ENCODE measurements at regions not wholly inside any gene's neighbourhood (a gene's known extent, or its start where the extent isn't known, plus 50 kb on each side); places are given as distances from the start of the nearest gene placed in this dataset.

- Histone ChIP-seq H3K36me3 (replicated peaks; ENCODE audit: low read depth, low read length) (no peaks in the 10 kb centered on the region), H3K79me2 (ENCODE audit: low read length) (no peaks in the 10 kb centered on the region), H3K27me3 (ENCODE audit: low read depth, low read length) (no peaks in the 10 kb centered on the region), H3K4me3 (ENCODE audit: low read length) (no peak overlapping the region), H3K9ac (ENCODE audit: low read length) (no peak overlapping the region), H3K27ac (ENCODE audit: low read length) (no peak overlapping the region), H3K4me2 (ENCODE audit: low read length) (no peak overlapping the region), H2AFZ (ENCODE audit: low read depth, low read length) (no peak overlapping the region), H3K9me3 (ENCODE audit: insufficient read depth, low read length) (no peaks in the 10 kb centered on the region), H4K20me1 (ENCODE audit: insufficient read depth, low read length) (no peaks in the 10 kb centered on the region), H3K4me1 (ENCODE audit: low read length) (peaks cover 7% of the 10 kb centered on the region)
- TF ChIP-seq EZH2phosphoT487 (IDR thresholded peaks at IDR 0.05; ENCODE audit: low read depth) (no peak), CTCF (IDR thresholded peaks at IDR 0.05; ENCODE audit: low read depth, low read length) (no peak)
Observed at GRCh38 chr11:71118671-71119250, 133.6 kb downstream of the SHANK2 start.

- Histone ChIP-seq H3K79me2 (ENCODE audit: low read length) (no peaks in the 10 kb centered on the region), H3K4me3 (ENCODE audit: low read length) (no peak overlapping the region), H4K20me1 (ENCODE audit: insufficient read depth, low read length) (no peaks in the 10 kb centered on the region), H3K9ac (ENCODE audit: low read length) (no peak overlapping the region), H3K27ac (ENCODE audit: low read length) (no peak overlapping the region), H2AFZ (ENCODE audit: low read depth, low read length) (no peak overlapping the region), H3K36me3 (replicated peaks; ENCODE audit: low read depth, low read length) (no peaks in the 10 kb centered on the region), H3K4me2 (ENCODE audit: low read length) (no peak overlapping the region), H3K9me3 (ENCODE audit: insufficient read depth, low read length) (no peaks in the 10 kb centered on the region), H3K27me3 (ENCODE audit: low read depth, low read length) (0 out of 2 replicates have a peak, but pooled peaks cover 7% of the 10 kb centered on the region), H3K4me1 (ENCODE audit: low read length) (peaks cover 7% of the 10 kb centered on the region)
- no peak for TF ChIP-seq EZH2phosphoT487 (IDR thresholded peaks at IDR 0.05; ENCODE audit: low read depth)
- TF ChIP-seq CTCF (IDR thresholded peaks at IDR 0.05; ENCODE audit: low read depth, low read length), result no peak
Observed at GRCh38 chr11:71117311-71117710, 135.1 kb downstream of the SHANK2 start.

- no peaks in the 10 kb centered on the region for H3K79me2 ChIP-seq (ENCODE audit: low read length)
Observed at GRCh38 chr11:71116693-71117040, 135.7 kb downstream of the SHANK2 start.

More at GRCh38 chr11:71116693-71117040, 135.7 kb downstream of the SHANK2 start:
- Histone ChIP-seq H4K20me1 (ENCODE audit: insufficient read depth, low read length) (no peaks in the 10 kb centered on the region), H3K4me3 (ENCODE audit: low read length) (no peak overlapping the region), H2AFZ (ENCODE audit: low read depth, low read length) (no peak overlapping the region), H3K9me3 (ENCODE audit: insufficient read depth, low read length) (no peaks in the 10 kb centered on the region), H3K36me3 (replicated peaks; ENCODE audit: low read depth, low read length) (no peaks in the 10 kb centered on the region), H3K27ac (ENCODE audit: low read length) (no peak overlapping the region), H3K27me3 (ENCODE audit: low read depth, low read length) (0 out of 2 replicates have a peak, but pooled peaks cover 7% of the 10 kb centered on the region), H3K4me1 (ENCODE audit: low read length) (peaks cover 7% of the 10 kb centered on the region), H3K4me2 (ENCODE audit: low read length) (no peak overlapping the region), H3K9ac (ENCODE audit: low read length) (no peak overlapping the region)
- no peak for TF ChIP-seq CTCF (IDR thresholded peaks at IDR 0.05; ENCODE audit: low read depth, low read length)
- TF ChIP-seq EZH2phosphoT487 (IDR thresholded peaks at IDR 0.05; ENCODE audit: low read depth), result no peak

All from OCI-LY3 (cell line).